RWPE1 (cell line): ENCODE measurements at regions not wholly inside any gene's neighbourhood (a gene's known extent, or its start where the extent isn't known, plus 50 kb on each side); places are given as distances from the start of the nearest gene placed in this dataset.
"Not testable (repeated sequence)": the region's sequence is repeated elsewhere in the genome, so short reads cannot be mapped to it uniquely, and the experiment has no call there.

Source experiments
- CTCF ChIA-PET: fragments of 350-600 bp; sonication (Branson Sonifier 250); formaldehyde crosslinking; extraction: SDS; loops from one replicate; lab custom pipeline; 2021; lab: Yijun Ruan, JAX
- POLR2A ChIA-PET: fragments of 400-600 bp; formaldehyde crosslinking; extraction: SDS; loops from one replicate; lab custom pipeline; 2020; ENCODE audit warnings: antibody characterized with exemption; ENCODE audit not compliant: low non-redundant PET; lab: Yijun Ruan, JAX
- DNase-seq: peaks from one replicate; pipeline ENCODE4 v3.0.0; 2012; ENCODE audit warnings: low spot score
- H3K27ac ChIP-seq: fragments of 450-650 bp; 2 replicates; pipeline ENCODE4 v1.5.1; 2017
- TF ChIP-seq, protein P1 (sequence below): fragments of 450-650 bp; conservative IDR thresholded peaks from 2 replicates; pipeline ENCODE4 v1.5.1; 2017; ENCODE audit warnings: low read depth, mild to moderate bottlenecking

DNA sequence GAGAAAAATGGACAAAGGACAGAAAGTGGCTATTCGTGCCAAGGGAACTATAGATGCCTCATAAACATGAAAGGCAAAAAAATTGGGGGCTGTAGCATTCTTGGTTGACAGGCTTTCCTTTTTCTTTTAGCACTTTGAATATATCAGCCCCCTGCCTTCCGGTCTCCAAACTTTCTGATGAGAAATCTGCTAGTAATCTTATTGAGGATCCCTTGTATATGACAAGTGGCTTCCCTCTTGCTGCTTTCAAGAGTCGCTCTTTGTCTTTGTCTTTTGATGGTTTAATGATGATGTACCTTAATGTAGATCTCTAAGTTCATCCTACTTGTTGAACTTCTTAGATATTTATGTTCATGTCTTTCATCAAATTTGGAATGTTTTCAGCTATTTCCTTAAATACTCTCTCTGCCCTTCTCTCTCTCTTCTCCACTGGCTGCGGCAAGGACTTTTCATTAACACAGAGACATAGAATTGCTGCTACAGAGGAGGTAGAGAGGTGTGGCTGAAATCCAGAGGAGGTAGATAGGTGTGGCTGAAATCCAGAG, 59.4 kb upstream of the EPHB3 start:
- no peak for DNase-seq
- TF ChIP-seq, protein P1, sequence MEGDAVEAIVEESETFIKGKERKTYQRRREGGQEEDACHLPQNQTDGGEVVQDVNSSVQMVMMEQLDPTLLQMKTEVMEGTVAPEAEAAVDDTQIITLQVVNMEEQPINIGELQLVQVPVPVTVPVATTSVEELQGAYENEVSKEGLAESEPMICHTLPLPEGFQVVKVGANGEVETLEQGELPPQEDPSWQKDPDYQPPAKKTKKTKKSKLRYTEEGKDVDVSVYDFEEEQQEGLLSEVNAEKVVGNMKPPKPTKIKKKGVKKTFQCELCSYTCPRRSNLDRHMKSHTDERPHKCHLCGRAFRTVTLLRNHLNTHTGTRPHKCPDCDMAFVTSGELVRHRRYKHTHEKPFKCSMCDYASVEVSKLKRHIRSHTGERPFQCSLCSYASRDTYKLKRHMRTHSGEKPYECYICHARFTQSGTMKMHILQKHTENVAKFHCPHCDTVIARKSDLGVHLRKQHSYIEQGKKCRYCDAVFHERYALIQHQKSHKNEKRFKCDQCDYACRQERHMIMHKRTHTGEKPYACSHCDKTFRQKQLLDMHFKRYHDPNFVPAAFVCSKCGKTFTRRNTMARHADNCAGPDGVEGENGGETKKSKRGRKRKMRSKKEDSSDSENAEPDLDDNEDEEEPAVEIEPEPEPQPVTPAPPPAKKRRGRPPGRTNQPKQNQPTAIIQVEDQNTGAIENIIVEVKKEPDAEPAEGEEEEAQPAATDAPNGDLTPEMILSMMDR: no peak
- H3K27ac ChIP-seq: no peak overlapping the region
- CTCF ChIA-PET: interaction anchor here (0.6 kb wide), 1 partner anchor 12 kb away, joined by 3 read pairs; no protein-coding TSS in a partner anchor
- POLR2A ChIA-PET: no interaction called here

DNA sequence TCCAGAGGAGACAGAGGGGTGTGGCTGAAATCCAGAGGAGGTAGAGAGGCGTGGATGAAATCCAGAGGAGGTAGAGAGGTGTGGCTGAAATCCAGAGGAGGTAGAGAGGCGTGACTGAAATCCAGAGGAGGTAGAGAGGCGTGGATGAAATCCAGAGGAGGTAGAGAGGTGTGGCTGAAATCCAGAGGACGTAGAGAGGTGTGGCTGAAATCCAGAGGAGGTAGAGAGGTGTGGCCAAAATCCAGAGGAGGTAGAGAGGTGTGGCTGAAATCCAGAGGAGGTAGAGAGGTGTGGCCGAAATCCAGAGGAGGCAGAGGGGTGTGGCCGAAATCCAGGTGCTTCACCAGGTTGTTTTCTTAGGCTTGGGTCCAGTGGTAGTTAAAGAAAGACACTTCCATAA, 58.7 kb upstream of the EPHB3 start:
- H3K27ac ChIP-seq, CTCF ChIA-PET, POLR2A ChIA-PET, DNase-seq: not testable (repeated sequence)

DNA sequence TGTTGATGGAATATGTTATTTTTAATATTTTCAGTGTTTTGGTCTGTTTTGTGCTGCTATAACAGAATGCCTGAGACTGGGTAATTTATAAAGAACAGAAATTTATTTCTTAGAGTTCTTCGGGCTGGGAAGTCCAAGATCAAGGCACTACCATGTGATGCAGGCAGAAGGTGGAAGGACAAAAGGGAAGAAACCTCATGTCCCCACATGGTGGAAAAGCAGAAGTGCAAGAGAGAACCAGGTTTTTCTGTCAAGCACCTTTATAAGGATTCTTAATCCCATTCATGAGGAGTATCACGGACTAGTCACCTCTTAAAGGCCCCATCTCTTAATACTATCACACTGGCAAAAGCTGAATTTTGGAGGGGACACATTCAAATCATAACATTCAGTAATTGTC, 57.9 kb upstream of the EPHB3 start:
- TF ChIP-seq, protein P1: no peak
- no peak overlapping the region for H3K27ac ChIP-seq
- DNase-seq: no peak
- ChIA-PET POLR2A (no interaction called here), CTCF (no interaction called here)

DNA sequence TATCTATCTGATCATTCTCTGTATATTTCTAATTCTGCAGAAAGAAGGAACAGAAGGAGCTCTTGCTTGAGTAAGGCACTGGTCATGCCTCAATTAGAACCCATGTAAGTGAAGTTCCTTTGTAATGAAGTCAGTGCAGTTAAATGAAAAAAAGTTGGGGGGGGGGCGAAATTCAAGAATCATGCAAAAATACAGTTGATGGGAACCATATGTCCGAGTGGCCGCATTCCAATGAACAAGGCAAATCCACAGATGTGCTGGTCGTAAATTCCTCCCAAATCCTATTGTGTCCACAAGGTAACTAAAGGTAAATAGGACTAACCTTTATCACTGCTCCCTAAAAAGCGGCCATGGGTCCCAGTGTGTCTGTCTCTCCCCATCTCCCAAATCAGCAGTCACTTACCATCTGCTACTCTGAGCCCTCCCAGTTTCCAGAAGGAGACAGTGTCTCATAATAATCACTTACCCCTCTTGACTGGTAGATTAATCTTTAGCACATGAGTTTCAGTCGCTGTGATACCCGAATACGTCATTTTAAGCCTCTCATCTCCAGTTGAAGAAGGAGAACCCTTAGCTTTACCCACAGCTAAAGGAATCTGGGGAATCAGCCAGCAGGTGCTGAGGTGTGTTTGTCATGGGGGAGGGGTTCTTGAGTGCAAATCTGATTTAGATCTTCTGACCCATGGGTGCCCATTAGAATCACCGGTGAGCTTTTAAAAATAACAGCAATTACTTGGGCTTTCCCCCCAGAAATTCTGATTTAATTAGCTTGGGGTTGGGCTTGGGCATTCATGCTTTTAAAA, 56.3 kb upstream of the EPHB3 start:
- DNase-seq: no peak
- TF ChIP-seq, protein P1: no peak
- ChIA-PET CTCF (interaction anchor here (0.7 to 1.1 kb wide), 2 partner anchors 9 to 134 kb away, joined by 4 to 6 read pairs; no protein-coding TSS in a partner anchor), POLR2A (no interaction called here)
- H3K27ac ChIP-seq: no peak overlapping the region

DNA sequence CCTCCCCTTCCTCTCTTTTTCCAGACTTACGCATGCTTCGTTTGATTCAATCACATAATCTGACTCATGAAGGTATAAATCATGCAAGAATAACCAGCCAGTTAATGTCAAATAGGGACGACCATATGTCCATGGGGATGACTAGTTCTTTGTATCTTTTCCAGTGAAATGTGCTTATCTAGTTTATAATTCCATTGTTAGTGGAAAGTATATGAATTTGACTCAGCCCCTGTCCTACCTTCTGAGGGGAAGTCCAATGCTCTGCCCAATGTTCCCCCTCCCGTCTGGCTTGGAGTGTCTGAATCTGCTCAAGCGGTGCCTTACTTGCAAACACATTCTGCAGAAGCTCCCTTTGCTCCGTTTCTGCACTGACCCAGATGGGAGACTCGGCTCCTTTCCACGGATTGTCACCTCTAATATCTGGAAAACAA, 55.0 kb upstream of the EPHB3 start:
- ChIA-PET POLR2A (no interaction called here), CTCF (no interaction called here)
- no peak overlapping the region for H3K27ac ChIP-seq
- DNase-seq: no peak
- TF ChIP-seq, protein P1: no peak

DNA sequence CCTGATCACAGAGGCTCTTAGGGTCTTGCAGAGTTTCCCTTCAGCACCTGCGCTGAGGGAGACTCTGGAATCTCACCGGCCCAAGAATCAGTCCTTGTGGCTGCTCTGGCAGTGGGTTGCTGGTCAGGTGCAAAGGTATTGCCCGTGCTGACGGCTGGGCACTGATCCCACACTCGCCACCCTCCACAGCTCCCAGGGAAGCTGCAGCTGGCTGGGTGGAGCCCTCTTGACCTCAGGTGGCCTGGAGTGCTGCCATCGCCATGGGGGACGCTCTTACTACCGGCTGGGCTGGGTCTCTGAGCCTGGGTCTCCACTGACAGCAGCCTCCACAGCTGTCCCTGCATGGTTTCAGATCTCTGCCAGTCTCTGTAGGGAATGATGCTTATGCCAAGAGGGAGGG, 52.6 kb upstream of the EPHB3 start:
- H3K27ac ChIP-seq: no peak overlapping the region
- no peak for DNase-seq
- ChIA-PET POLR2A (no interaction called here), CTCF (no interaction called here)
- TF ChIP-seq, protein P1: no peak

DNA sequence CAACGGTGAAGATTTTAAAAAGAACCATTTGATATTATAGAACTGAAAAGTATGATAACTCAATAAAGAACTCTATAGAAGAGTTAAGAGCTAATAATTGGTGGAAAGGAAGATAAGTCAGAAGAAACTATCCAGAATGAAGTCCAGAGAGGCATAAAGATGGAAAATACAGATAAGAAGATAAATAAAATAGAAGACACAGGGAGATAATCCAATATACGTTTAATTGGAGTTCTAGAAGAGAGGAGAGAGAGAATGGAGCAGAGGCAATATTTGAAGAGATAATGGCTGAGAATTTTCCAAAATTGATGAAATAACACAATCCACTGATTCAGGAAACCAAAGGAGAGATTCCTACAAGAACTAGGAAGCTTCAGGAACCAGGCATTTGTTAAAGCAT, 49.8 kb upstream of the EPHB3 start:
- no peak overlapping the region for H3K27ac ChIP-seq
- ChIA-PET CTCF (interaction anchor here (0.7 to 3.5 kb wide), 4 partner anchors 12 to 133 kb away, joined by 3 to 25 read pairs (median 4); no protein-coding TSS in a partner anchor), POLR2A (no interaction called here)
- DNase-seq: no peak
- TF ChIP-seq, protein P1: no peak
